H1 (cell line): ENCODE measurements at regions not wholly inside any gene's neighbourhood (a gene's known extent, or its start where the extent isn't known, plus 50 kb on each side); places are given as distances from the start of the nearest gene placed in this dataset.

Source experiments
- KDM5A ChIP-seq: fragments of 200-600 bp; IDR thresholded peaks from 2 replicates; pipeline ENCODE4 v1.7.1; 2012; ENCODE audit warnings: mild to moderate bottlenecking, low read length, inconsistent platforms, mixed read lengths
- SP2 ChIP-seq: IDR thresholded peaks from 2 replicates; pipeline ENCODE4 v1.6.1; 2012; ENCODE audit warnings: mild to moderate bottlenecking, low read length, inconsistent platforms
- SRF ChIP-seq: IDR thresholded peaks from 2 replicates; pipeline ENCODE4 v1.6.1; 2011; ENCODE audit warnings: mild to moderate bottlenecking, low read depth, low read length, moderate library complexity
- TF ChIP-seq, protein P1 (sequence below): fragments of 300-600 bp; sonication (generic); IDR thresholded peaks from 2 replicates; pipeline ENCODE4 v1.7.1; 2012; ENCODE audit warnings: low read length, moderate library complexity, mild to moderate bottlenecking, inconsistent platforms; ENCODE audit not compliant: insufficient replicate concordance
- TF ChIP-seq, protein P2 (sequence below): IDR thresholded peaks from 2 replicates; pipeline ENCODE4 v1.6.1; 2011; ENCODE audit warnings: low read length, improper control_type of control experiment

DNA sequence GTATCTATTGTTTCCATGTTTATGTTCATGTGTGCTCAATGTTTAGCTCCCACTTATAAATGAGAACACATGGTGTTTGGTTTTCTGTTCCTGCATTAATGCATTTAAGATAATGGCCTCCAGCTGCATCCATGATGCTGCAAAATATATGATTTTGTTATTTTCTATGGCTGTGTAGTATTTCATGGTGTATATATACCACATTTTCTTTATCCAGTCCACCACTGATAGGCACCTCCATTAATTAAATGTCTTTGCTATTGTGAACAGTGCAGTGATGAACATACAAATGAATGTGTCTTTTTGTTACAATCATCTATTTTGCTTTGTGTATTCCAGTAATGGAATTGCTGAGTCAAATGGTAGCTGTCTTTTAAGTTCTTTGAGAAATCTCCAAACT lies 329.4 kb upstream of the MAGI2 start (continued):
- TF ChIP-seq, protein P1, sequence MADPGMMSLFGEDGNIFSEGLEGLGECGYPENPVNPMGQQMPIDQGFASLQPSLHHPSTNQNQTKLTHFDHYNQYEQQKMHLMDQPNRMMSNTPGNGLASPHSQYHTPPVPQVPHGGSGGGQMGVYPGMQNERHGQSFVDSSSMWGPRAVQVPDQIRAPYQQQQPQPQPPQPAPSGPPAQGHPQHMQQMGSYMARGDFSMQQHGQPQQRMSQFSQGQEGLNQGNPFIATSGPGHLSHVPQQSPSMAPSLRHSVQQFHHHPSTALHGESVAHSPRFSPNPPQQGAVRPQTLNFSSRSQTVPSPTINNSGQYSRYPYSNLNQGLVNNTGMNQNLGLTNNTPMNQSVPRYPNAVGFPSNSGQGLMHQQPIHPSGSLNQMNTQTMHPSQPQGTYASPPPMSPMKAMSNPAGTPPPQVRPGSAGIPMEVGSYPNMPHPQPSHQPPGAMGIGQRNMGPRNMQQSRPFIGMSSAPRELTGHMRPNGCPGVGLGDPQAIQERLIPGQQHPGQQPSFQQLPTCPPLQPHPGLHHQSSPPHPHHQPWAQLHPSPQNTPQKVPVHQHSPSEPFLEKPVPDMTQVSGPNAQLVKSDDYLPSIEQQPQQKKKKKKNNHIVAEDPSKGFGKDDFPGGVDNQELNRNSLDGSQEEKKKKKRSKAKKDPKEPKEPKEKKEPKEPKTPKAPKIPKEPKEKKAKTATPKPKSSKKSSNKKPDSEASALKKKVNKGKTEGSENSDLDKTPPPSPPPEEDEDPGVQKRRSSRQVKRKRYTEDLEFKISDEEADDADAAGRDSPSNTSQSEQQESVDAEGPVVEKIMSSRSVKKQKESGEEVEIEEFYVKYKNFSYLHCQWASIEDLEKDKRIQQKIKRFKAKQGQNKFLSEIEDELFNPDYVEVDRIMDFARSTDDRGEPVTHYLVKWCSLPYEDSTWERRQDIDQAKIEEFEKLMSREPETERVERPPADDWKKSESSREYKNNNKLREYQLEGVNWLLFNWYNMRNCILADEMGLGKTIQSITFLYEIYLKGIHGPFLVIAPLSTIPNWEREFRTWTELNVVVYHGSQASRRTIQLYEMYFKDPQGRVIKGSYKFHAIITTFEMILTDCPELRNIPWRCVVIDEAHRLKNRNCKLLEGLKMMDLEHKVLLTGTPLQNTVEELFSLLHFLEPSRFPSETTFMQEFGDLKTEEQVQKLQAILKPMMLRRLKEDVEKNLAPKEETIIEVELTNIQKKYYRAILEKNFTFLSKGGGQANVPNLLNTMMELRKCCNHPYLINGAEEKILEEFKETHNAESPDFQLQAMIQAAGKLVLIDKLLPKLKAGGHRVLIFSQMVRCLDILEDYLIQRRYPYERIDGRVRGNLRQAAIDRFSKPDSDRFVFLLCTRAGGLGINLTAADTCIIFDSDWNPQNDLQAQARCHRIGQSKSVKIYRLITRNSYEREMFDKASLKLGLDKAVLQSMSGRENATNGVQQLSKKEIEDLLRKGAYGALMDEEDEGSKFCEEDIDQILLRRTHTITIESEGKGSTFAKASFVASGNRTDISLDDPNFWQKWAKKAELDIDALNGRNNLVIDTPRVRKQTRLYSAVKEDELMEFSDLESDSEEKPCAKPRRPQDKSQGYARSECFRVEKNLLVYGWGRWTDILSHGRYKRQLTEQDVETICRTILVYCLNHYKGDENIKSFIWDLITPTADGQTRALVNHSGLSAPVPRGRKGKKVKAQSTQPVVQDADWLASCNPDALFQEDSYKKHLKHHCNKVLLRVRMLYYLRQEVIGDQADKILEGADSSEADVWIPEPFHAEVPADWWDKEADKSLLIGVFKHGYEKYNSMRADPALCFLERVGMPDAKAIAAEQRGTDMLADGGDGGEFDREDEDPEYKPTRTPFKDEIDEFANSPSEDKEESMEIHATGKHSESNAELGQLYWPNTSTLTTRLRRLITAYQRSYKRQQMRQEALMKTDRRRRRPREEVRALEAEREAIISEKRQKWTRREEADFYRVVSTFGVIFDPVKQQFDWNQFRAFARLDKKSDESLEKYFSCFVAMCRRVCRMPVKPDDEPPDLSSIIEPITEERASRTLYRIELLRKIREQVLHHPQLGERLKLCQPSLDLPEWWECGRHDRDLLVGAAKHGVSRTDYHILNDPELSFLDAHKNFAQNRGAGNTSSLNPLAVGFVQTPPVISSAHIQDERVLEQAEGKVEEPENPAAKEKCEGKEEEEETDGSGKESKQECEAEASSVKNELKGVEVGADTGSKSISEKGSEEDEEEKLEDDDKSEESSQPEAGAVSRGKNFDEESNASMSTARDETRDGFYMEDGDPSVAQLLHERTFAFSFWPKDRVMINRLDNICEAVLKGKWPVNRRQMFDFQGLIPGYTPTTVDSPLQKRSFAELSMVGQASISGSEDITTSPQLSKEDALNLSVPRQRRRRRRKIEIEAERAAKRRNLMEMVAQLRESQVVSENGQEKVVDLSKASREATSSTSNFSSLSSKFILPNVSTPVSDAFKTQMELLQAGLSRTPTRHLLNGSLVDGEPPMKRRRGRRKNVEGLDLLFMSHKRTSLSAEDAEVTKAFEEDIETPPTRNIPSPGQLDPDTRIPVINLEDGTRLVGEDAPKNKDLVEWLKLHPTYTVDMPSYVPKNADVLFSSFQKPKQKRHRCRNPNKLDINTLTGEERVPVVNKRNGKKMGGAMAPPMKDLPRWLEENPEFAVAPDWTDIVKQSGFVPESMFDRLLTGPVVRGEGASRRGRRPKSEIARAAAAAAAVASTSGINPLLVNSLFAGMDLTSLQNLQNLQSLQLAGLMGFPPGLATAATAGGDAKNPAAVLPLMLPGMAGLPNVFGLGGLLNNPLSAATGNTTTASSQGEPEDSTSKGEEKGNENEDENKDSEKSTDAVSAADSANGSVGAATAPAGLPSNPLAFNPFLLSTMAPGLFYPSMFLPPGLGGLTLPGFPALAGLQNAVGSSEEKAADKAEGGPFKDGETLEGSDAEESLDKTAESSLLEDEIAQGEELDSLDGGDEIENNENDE, result no peak
- TF ChIP-seq SRF (no peak), SP2 (no peak), KDM5A (no peak)
- TF ChIP-seq, protein P2, sequence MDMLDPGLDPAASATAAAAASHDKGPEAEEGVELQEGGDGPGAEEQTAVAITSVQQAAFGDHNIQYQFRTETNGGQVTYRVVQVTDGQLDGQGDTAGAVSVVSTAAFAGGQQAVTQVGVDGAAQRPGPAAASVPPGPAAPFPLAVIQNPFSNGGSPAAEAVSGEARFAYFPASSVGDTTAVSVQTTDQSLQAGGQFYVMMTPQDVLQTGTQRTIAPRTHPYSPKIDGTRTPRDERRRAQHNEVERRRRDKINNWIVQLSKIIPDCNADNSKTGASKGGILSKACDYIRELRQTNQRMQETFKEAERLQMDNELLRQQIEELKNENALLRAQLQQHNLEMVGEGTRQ, result no peak
